GM12878 (cell line): ENCODE measurements at regions not wholly inside any gene's neighbourhood (a gene's known extent, or its start where the extent isn't known, plus 50 kb on each side); places are given as distances from the start of the nearest gene placed in this dataset.

Source experiments
- ATAC-seq: fragments of 200-7000 bp; cut with Tn5 transposase; 3 replicates; pipeline ENCODE4 v1.9.1; 2020; ENCODE audit warnings: mild to moderate bottlenecking, moderate library complexity
- BruUV-seq: library from RNA; stranded (reverse); fragments of 400-500 nt; replicated peaks from 2 replicates; lab custom pipeline; 2021; lab: Mats Ljungman, UMichigan
- CTCF ChIA-PET: fragments of 300-600 bp; sonication (Branson Sonifier 250); formaldehyde crosslinking; extraction: SDS; loops from one replicate; lab custom pipeline; 2021; ENCODE audit warnings: inconsistent platforms; lab: Yijun Ruan, JAX
- POLR2A ChIA-PET: fragments of 350-600 bp; formaldehyde crosslinking; extraction: SDS; loops from one replicate; lab custom pipeline; 2021; ENCODE audit warnings: inconsistent platforms; lab: Charles Lee
- RAD21 ChIA-PET: fragments of 300-600 bp; sonication (Branson Sonifier 250); formaldehyde crosslinking; loops from one replicate; lab custom pipeline; 2023; ENCODE audit warnings: antibody characterized with exemption; ENCODE audit not compliant: unreplicated experiment; lab: Charles Lee
- SMC1A ChIA-PET: fragments of 300-600 bp; sonication (Branson Sonifier 250); formaldehyde crosslinking; loops from one replicate; lab custom pipeline; 2023; ENCODE audit not compliant: unreplicated experiment, uncharacterized antibody; lab: Charles Lee
- DNase-seq: peaks from one replicate; pipeline ENCODE4 v3.0.0-alpha.2; 2011; ENCODE audit warnings: low read depth, low spot score
- FAIRE-seq: peaks from 3 replicates; lab custom pipeline; 2011; peaks lifted over from hg19 to GRCh38; lab: Jason Lieb, UNC
- H2AFZ ChIP-seq: 2 replicates; pipeline ENCODE4 v1.6.0; 2011; ENCODE audit warnings: low read depth, low read length, control low read depth; ENCODE audit not compliant: control insufficient read depth
- H3K27ac ChIP-seq: 2 replicates; pipeline ENCODE4 v1.5.1; 2011; ENCODE audit warnings: control low read depth; ENCODE audit not compliant: control insufficient read depth, insufficient read depth
- H3K27me3 ChIP-seq, 2 experiments: replicated peaks in 1 of 2; 2 replicates each; pipeline versions ENCODE4 v1.6.0 to v1.6.1; 2011; ENCODE audit warnings: low read length in 1 of 2; ENCODE audit not compliant: control insufficient read depth in 2 of 2, insufficient read depth in 2 of 2
- H3K36me3 ChIP-seq, 2 experiments: 2 replicates each; pipeline ENCODE4 v1.5.1; 2011; ENCODE audit warnings: low read length in 1 of 2; ENCODE audit not compliant: control insufficient read depth in 2 of 2, insufficient read depth in 2 of 2
- H3K4me1 ChIP-seq: 2 replicates; pipeline ENCODE4 v1.6.1; 2011; ENCODE audit warnings: mild to moderate bottlenecking, low read length, moderate library complexity, mixed read lengths; ENCODE audit not compliant: control insufficient read depth, insufficient read depth
- H3K4me2 ChIP-seq: 2 replicates; pipeline ENCODE4 v1.6.0; 2011; ENCODE audit warnings: control low read depth; ENCODE audit not compliant: control insufficient read depth, insufficient read depth
- H3K4me3 ChIP-seq: fragments of 200-600 bp; sonication (generic); 2 replicates; pipeline ENCODE4 v1.5.1; 2016
- H3K79me2 ChIP-seq: 2 replicates; pipeline ENCODE4 v1.6.0; 2011; ENCODE audit warnings: low read length; ENCODE audit not compliant: control insufficient read depth, insufficient read depth
- H3K9ac ChIP-seq: 2 replicates; pipeline ENCODE4 v1.8.0; 2011; ENCODE audit warnings: low read length, control low read depth, mixed read lengths; ENCODE audit not compliant: control insufficient read depth, insufficient read depth
- H3K9me3 ChIP-seq: replicated peaks from 3 replicates; pipeline ENCODE4 v1.5.1; 2011; ENCODE audit warnings: mild to moderate bottlenecking, low read length; ENCODE audit not compliant: control insufficient read depth, insufficient read depth
- H4K20me1 ChIP-seq: 2 replicates; pipeline ENCODE4 v1.6.0; 2011; ENCODE audit not compliant: control insufficient read depth, insufficient read depth
- ATF7 ChIP-seq: fragments of 450-650 bp; IDR thresholded peaks from 2 replicates; pipeline ENCODE4 v1.6.1; 2016; ENCODE audit warnings: low read depth, mild to moderate bottlenecking
- GABPA ChIP-seq: IDR thresholded peaks from 2 replicates; pipeline ENCODE4 v1.6.1; 2014; ENCODE audit warnings: antibody characterized with exemption, low read depth, mild to moderate bottlenecking, inconsistent platforms
- KAT2A ChIP-seq: conservative IDR thresholded peaks from 2 replicates; pipeline ENCODE4 v1.6.1; 2011; ENCODE audit warnings: low read depth, low read length; ENCODE audit not compliant: control insufficient read depth
- MTA3 ChIP-seq: IDR thresholded peaks from 2 replicates; pipeline ENCODE4 v1.6.1; 2012; ENCODE audit warnings: low read length, inconsistent platforms, borderline replicate concordance
- RCOR1 ChIP-seq: conservative IDR thresholded peaks from 2 replicates; pipeline ENCODE4 v1.6.1; 2012; ENCODE audit warnings: low read depth, low read length, improper control_type of control experiment
- SIX5 ChIP-seq: IDR thresholded peaks from 2 replicates; pipeline ENCODE4 v1.6.1; 2011; ENCODE audit warnings: mild to moderate bottlenecking, low read depth, low read length, moderate library complexity; ENCODE audit not compliant: severe bottlenecking
- SKIL ChIP-seq: fragments of 450-650 bp; IDR thresholded peaks from 2 replicates; pipeline ENCODE4 v1.6.1; 2017; ENCODE audit warnings: mild to moderate bottlenecking, low read depth, inconsistent platforms; ENCODE audit not compliant: poor library complexity, severe bottlenecking
- TBL1XR1 ChIP-seq: IDR thresholded peaks from 2 replicates; pipeline ENCODE4 v1.6.1; 2012; ENCODE audit warnings: low read depth, low read length, improper control_type of control experiment
- TCF7 ChIP-seq: IDR thresholded peaks from 2 replicates; pipeline ENCODE4 v1.6.1; 2014; ENCODE audit warnings: antibody characterized with exemption, borderline replicate concordance
- ZZZ3 ChIP-seq: IDR thresholded peaks from 2 replicates; pipeline ENCODE4 v1.6.1; 2011; ENCODE audit warnings: low read depth; ENCODE audit not compliant: control insufficient read depth, insufficient read length
- WGBS: methylation state at CpG from one replicate; pipeline ENCODE4 v1.1.6; 2016; ENCODE audit warnings: low lambda C conversion rate; ENCODE audit not compliant: insufficient replicate concordance, insufficient coverage; ENCODE audit errors: missing lambda C conversion rate; 5-methylcytosine and 5-hydroxymethylcytosine counted together
- in situ Hi-C: fragments of 300-500 bp; cut with MboI; formaldehyde crosslinking; loops from 9 replicates; pipeline ENCODE4 v1.14.3; 2018; ENCODE audit warnings: mixed read lengths
- intact Hi-C: fragments of 100-400 bp; cut with micrococcal nuclease; formaldehyde crosslinking; loops from one replicate; pipeline ENCODE4 v1.14.2; 2022; ENCODE audit not compliant: unreplicated experiment
- TF ChIP-seq, protein P1 (sequence below): fragments of 450-650 bp; IDR thresholded peaks from 2 replicates; pipeline ENCODE4 v1.6.1; 2016; ENCODE audit warnings: mild to moderate bottlenecking, moderate library complexity, borderline replicate concordance

DNA sequence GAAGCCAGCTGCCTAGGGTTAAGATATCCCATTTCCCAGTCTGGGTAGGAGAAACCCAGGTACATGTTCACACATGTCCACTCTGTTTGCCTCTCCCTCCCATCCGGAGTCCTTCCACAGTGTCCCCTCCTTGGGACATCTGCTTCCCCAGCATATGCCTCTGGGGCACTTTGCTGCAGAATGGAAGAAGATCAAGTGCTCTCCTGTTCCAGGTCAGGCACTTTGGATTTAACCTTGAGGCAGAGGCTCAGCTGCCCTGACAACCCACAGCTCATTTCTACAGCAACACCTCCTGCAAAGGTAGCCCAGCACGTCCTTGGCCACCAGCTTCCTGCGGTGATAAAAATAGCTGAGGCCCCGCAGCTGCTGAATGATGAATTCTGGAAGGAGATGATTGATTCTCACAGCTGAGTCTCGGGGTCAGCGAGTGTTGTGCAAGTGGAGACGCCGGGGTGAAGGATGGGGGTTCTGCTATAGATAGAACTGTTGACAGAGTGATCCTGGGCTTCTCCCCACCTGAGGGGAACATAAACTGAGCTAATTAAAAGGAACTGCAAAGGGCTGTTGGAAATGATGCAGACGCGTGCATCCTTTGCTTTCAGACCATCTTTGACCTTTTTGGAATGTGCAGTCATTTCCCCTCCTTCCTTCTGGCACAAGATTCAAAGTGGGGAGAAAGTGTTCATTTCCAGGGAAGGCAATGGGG lies 145.0 kb downstream of the SLC38A6 start (continued):
- no peak for TF ChIP-seq SIX5

- 66% methylated on average over 10 of the region's 10 CpGs for WGBS
- CTCF ChIA-PET = interaction anchor here (0.6 kb wide), 1 partner anchor 490 kb away, joined by 3 read pairs; no protein-coding TSS in a partner anchor
- H3K79me2 ChIP-seq = no peaks in the 10 kb centered on the region
- no peaks in the 10 kb centered on the region for H3K36me3 ChIP-seq
- H3K4me2 ChIP-seq = no peak overlapping the region
- TF ChIP-seq GABPA (no peak), TCF7 (no peak), ATF7 (no peak), MTA3 (no peak), TBL1XR1 (no peak), SKIL (no peak), RCOR1 (no peak), ZZZ3 (no peak), KAT2A (no peak)
- TF ChIP-seq, protein P1, sequence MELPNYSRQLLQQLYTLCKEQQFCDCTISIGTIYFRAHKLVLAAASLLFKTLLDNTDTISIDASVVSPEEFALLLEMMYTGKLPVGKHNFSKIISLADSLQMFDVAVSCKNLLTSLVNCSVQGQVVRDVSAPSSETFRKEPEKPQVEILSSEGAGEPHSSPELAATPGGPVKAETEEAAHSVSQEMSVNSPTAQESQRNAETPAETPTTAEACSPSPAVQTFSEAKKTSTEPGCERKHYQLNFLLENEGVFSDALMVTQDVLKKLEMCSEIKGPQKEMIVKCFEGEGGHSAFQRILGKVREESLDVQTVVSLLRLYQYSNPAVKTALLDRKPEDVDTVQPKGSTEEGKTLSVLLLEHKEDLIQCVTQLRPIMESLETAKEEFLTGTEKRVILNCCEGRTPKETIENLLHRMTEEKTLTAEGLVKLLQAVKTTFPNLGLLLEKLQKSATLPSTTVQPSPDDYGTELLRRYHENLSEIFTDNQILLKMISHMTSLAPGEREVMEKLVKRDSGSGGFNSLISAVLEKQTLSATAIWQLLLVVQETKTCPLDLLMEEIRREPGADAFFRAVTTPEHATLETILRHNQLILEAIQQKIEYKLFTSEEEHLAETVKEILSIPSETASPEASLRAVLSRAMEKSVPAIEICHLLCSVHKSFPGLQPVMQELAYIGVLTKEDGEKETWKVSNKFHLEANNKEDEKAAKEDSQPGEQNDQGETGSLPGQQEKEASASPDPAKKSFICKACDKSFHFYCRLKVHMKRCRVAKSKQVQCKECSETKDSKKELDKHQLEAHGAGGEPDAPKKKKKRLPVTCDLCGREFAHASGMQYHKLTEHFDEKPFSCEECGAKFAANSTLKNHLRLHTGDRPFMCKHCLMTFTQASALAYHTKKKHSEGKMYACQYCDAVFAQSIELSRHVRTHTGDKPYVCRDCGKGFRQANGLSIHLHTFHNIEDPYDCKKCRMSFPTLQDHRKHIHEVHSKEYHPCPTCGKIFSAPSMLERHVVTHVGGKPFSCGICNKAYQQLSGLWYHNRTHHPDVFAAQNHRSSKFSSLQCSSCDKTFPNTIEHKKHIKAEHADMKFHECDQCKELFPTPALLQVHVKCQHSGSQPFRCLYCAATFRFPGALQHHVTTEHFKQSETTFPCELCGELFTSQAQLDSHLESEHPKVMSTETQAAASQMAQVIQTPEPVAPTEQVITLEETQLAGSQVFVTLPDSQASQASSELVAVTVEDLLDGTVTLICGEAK = no peak
- no peaks in the 10 kb centered on the region for H3K27me3 ChIP-seq
- RAD21 ChIA-PET = no interaction called here
- ATAC-seq (no peak), DNase-seq (no peak), FAIRE-seq (no peak)
- POLR2A ChIA-PET = no interaction called here
- H3K9ac ChIP-seq = no peak overlapping the region
- intact Hi-C loops (no loop called here), in situ Hi-C loops (no loop called here)
- SMC1A ChIA-PET = interaction anchor here (1.1 kb wide), 1 partner anchor 76 kb away, joined by 4 read pairs; no protein-coding TSS in a partner anchor
- BruUV-seq = no TSS peak
- H3K9me3 ChIP-seq = no peaks in the 10 kb centered on the region; the same call in 2 of the 3 replicates
- no peak overlapping the region for H2AFZ ChIP-seq
- no peak overlapping the region for H3K4me3 ChIP-seq
- H3K27ac ChIP-seq = no peak overlapping the region
- no peaks in the 10 kb centered on the region for H4K20me1 ChIP-seq
- H3K4me1 ChIP-seq = peaks cover 11% of the 10 kb centered on the region
Observed at GRCh38 chr14:61125041-61125866, 144.2 kb downstream of the SLC38A6 start.
